C4-2B (cell line): ENCODE measurements at regions not wholly inside any gene's neighbourhood (a gene's known extent, or its start where the extent isn't known, plus 50 kb on each side); places are given as distances from the start of the nearest gene placed in this dataset.

Experiments used
- CTCF ChIP-seq: fragments of 450-650 bp; conservative IDR thresholded peaks from 2 replicates; pipeline ENCODE4 v1.5.1; 2017; ENCODE audit warnings: mild to moderate bottlenecking
- ZFX ChIP-seq: fragments of 450-650 bp; IDR thresholded peaks from 2 replicates; pipeline ENCODE4 v1.6.1; 2017

GRCh38 chr1:58290685-58291372 lies 255.7 kb downstream of the OMA1 start:
- TF ChIP-seq CTCF (no peak), ZFX (no peak)
